ENCODE measurements at regions not wholly inside any gene's neighbourhood (a gene's known extent, or its start where the extent isn't known, plus 50 kb on each side); places are given as distances from the start of the nearest gene placed in this dataset.

DNA sequence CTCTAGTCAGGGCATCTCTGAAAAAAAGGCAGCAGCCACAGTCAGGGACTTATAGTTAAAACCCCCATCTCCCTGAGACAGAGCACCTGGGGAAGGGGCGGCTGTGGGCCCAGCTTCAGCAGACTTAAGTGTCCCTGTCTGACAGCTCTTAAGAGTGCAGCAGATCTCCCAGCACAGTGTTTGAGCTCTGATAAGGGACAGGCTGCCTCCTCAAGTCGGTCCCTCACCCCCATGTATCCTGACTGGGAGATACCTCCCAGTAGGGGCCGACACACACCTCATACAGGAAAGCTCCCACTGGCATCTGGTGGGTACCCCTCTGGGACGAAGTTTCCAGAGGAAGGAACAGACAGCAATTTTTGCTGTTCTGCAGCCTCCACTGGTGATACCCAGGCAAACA, 129.0 kb downstream of the ANXA5 start:
- TF ChIP-seq, protein P1, sequence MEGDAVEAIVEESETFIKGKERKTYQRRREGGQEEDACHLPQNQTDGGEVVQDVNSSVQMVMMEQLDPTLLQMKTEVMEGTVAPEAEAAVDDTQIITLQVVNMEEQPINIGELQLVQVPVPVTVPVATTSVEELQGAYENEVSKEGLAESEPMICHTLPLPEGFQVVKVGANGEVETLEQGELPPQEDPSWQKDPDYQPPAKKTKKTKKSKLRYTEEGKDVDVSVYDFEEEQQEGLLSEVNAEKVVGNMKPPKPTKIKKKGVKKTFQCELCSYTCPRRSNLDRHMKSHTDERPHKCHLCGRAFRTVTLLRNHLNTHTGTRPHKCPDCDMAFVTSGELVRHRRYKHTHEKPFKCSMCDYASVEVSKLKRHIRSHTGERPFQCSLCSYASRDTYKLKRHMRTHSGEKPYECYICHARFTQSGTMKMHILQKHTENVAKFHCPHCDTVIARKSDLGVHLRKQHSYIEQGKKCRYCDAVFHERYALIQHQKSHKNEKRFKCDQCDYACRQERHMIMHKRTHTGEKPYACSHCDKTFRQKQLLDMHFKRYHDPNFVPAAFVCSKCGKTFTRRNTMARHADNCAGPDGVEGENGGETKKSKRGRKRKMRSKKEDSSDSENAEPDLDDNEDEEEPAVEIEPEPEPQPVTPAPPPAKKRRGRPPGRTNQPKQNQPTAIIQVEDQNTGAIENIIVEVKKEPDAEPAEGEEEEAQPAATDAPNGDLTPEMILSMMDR (IDR thresholded peaks at IDR 0.05): no peak
- TF ChIP-seq EZH2phosphoT487 (IDR thresholded peaks at IDR 0.05): no peak
- TF ChIP-seq EZH2 (IDR thresholded peaks at IDR 0.05): no peak
- no peak overlapping the region for H3K27ac Mint-ChIP-seq
- no peak overlapping the region for H3K9ac ChIP-seq
- H3K4me3 Mint-ChIP-seq: no peak overlapping the region
- no peaks in the 10 kb centered on the region for H3K79me2 ChIP-seq (ENCODE audit: low read depth)
- H3K27ac ChIP-seq: no peak overlapping the region
- no peak overlapping the region for H3K4me2 ChIP-seq
- H3K27me3 Mint-ChIP-seq (ENCODE audit: insufficient read depth, low read depth): no peaks in the 10 kb centered on the region
- no peaks in the 10 kb centered on the region for H3F3A ChIP-seq (ENCODE audit: low read depth)
- H3K36me3 ChIP-seq: no peaks in the 10 kb centered on the region
- H3K4me1 Mint-ChIP-seq: no peaks in the 10 kb centered on the region
- no peaks in the 10 kb centered on the region for H3K9me3 ChIP-seq (ENCODE audit: low read depth)
- no peak overlapping the region for H2AFZ ChIP-seq (replicated peaks)
- H4K20me1 ChIP-seq (ENCODE audit: low read depth): no peaks in the 10 kb centered on the region
- H3K36me3 Mint-ChIP-seq: no peaks in the 10 kb centered on the region
- no peaks in the 10 kb centered on the region for H3K4me1 ChIP-seq
- DNase-seq (ENCODE audit: low spot score): no peak
- no peak overlapping the region for H3K4me3 ChIP-seq
- H3K9me3 Mint-ChIP-seq: no peaks in the 10 kb centered on the region
- H3K27me3 ChIP-seq: no peaks in the 10 kb centered on the region

DNA sequence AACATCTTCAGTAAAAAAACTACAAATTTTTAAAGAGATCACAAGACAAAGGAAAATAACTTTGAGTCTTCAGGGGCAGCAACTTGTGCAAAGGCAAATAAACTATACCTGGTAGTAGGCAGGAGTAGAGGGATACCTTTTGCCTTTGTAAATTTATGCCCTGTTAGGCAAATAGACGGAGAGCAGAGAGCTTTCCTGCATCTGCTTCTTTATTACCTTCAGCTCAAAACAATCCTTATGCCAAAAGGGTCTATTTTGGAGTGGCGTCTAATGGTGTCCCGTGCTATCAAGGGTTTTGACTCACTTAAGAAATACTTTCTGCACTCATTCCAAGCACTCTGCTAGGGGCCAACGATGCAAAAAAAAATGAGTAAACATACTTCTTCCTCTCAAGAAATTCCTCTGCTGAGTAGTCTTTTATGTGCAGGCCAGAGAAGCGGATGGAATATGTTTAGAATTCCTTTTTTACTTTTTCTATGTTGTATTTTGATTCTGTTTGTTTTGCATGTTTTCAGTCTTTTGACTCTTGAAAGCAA, 131.9 kb downstream of the ANXA5 start:
- no peak overlapping the region for H3K27ac Mint-ChIP-seq
- H3K36me3 Mint-ChIP-seq: no peaks in the 10 kb centered on the region
- Histone ChIP-seq H3K4me3 (no peak overlapping the region), H3K36me3 (no peaks in the 10 kb centered on the region), H3K4me1 (no peaks in the 10 kb centered on the region), H3K27ac (no peak overlapping the region), H3K9ac (no peak overlapping the region), H3F3A (ENCODE audit: low read depth) (no peaks in the 10 kb centered on the region), H3K9me3 (ENCODE audit: low read depth) (no peaks in the 10 kb centered on the region), H2AFZ (replicated peaks) (no peak overlapping the region), H4K20me1 (ENCODE audit: low read depth) (no peaks in the 10 kb centered on the region), H3K4me2 (no peak overlapping the region), H3K79me2 (ENCODE audit: low read depth) (no peaks in the 10 kb centered on the region), H3K27me3 (no peaks in the 10 kb centered on the region)
- no peak overlapping the region for H3K4me3 Mint-ChIP-seq
- H3K4me1 Mint-ChIP-seq: no peaks in the 10 kb centered on the region
- H3K9me3 Mint-ChIP-seq: no peaks in the 10 kb centered on the region
- H3K27me3 Mint-ChIP-seq (ENCODE audit: insufficient read depth, low read depth): no peaks in the 10 kb centered on the region
- TF ChIP-seq, protein P1 (IDR thresholded peaks at IDR 0.05): no peak
- no peak for TF ChIP-seq EZH2 (IDR thresholded peaks at IDR 0.05)
- no peak for TF ChIP-seq EZH2phosphoT487 (IDR thresholded peaks at IDR 0.05)
- DNase-seq (ENCODE audit: low spot score): no peak

DNA sequence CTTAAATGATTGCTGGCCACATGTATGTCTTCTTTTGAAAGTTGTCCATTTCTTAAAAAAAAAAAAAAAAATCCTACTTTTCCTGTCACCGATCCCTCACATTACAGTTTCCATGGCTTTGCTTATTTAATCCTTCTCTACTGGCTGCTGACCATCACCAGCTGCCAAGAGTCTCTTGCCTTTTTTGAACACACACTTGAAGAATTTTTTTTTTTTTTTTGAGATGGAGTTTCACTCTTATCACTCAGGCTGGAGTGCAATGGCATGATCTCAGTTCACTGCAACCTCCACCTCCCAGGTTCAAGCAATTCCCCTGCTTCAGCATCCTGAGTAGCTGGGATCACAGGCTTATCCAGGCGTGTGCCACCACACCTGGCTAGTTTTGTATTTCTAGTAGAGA, 134.0 kb downstream of the ANXA5 start:
- TF ChIP-seq EZH2phosphoT487 (IDR thresholded peaks at IDR 0.05) (no peak), EZH2 (IDR thresholded peaks at IDR 0.05) (no peak)
- TF ChIP-seq, protein P1 (IDR thresholded peaks at IDR 0.05): no peak
- no peak for DNase-seq (ENCODE audit: low spot score)
- H3K36me3 Mint-ChIP-seq: no peaks in the 10 kb centered on the region
- Histone ChIP-seq H3K9me3 (ENCODE audit: low read depth) (no peaks in the 10 kb centered on the region), H2AFZ (replicated peaks) (no peak overlapping the region), H3K27me3 (no peaks in the 10 kb centered on the region), H3K9ac (no peak overlapping the region), H3F3A (ENCODE audit: low read depth) (no peaks in the 10 kb centered on the region), H3K79me2 (ENCODE audit: low read depth) (no peaks in the 10 kb centered on the region), H3K36me3 (no peaks in the 10 kb centered on the region), H3K27ac (no peak overlapping the region), H3K4me1 (no peaks in the 10 kb centered on the region), H3K4me2 (no peak overlapping the region), H4K20me1 (ENCODE audit: low read depth) (no peaks in the 10 kb centered on the region), H3K4me3 (no peak overlapping the region)
- no peak overlapping the region for H3K27ac Mint-ChIP-seq
- H3K4me3 Mint-ChIP-seq: no peak overlapping the region
- H3K4me1 Mint-ChIP-seq: no peaks in the 10 kb centered on the region
- no peaks in the 10 kb centered on the region for H3K9me3 Mint-ChIP-seq
- no peaks in the 10 kb centered on the region for H3K27me3 Mint-ChIP-seq (ENCODE audit: insufficient read depth, low read depth)
